ENCODE measurements at regions not wholly inside any gene's neighbourhood (a gene's known extent, or its start where the extent isn't known, plus 50 kb on each side); places are given as distances from the start of the nearest gene placed in this dataset.
"Not testable (repeated sequence)": the region's sequence is repeated elsewhere in the genome, so short reads cannot be mapped to it uniquely, and the experiment has no call there.

GRCh38 chr2:144972676-144973075 lies 452.8 kb upstream of the ZEB2 start:
- no peak overlapping the region for H3K4me3 ChIP-seq
- no peaks in the 10 kb centered on the region for H3K9me3 ChIP-seq
- intact Hi-C loops (cut with DNase I, micrococcal nuclease): no loop called here
- no peak for TF ChIP-seq CTCF (IDR thresholded peaks at IDR 0.05)
- H3K4me1 ChIP-seq (ENCODE audit: low read depth): no peaks in the 10 kb centered on the region
- no peak for ATAC-seq
- DNase-seq: no peak
- no peaks in the 10 kb centered on the region for H3K36me3 ChIP-seq (ENCODE audit: low read depth)

- no peaks in the 10 kb centered on the region for H3K9me3 ChIP-seq
- no peak overlapping the region for H3K4me3 ChIP-seq
- DNase-seq (no peak), ATAC-seq (no peak)
- intact Hi-C loops (cut with DNase I, micrococcal nuclease): no loop called here
- TF ChIP-seq CTCF (IDR thresholded peaks at IDR 0.05): no peak
- no peaks in the 10 kb centered on the region for H3K36me3 ChIP-seq (ENCODE audit: low read depth)
- H3K4me1 ChIP-seq (ENCODE audit: low read depth): no peaks in the 10 kb centered on the region
Measured at GRCh38 chr2:144971786-144972335, 451.9 kb upstream of the ZEB2 start.

GRCh38 chr2:144970410-144970809 lies 450.5 kb upstream of the ZEB2 start:
- H3K4me1 ChIP-seq (ENCODE audit: low read depth); DNase-seq; H3K36me3 ChIP-seq (ENCODE audit: low read depth); intact Hi-C loops (cut with DNase I, micrococcal nuclease); H3K4me3 ChIP-seq; ATAC-seq; H3K9me3 ChIP-seq: not testable (repeated sequence)

GRCh38 chr2:144969564-144969963 lies 449.6 kb upstream of the ZEB2 start:
- intact Hi-C loops (cut with DNase I, micrococcal nuclease): not testable (repeated sequence)

GRCh38 chr2:144967961-144968360 lies 448.0 kb upstream of the ZEB2 start:
- no peak for TF ChIP-seq CTCF (IDR thresholded peaks at IDR 0.05)
- Histone ChIP-seq H3K4me3 (no peak overlapping the region), H3K36me3 (ENCODE audit: low read depth) (no peaks in the 10 kb centered on the region), H3K9me3 (no peaks in the 10 kb centered on the region), H3K4me1 (ENCODE audit: low read depth) (no peaks in the 10 kb centered on the region)
- DNase-seq: no peak
- ATAC-seq: no peak
- intact Hi-C loops (cut with DNase I, micrococcal nuclease): no loop called here

More at GRCh38 chr2:144969564-144969963, 449.6 kb upstream of the ZEB2 start:
- H3K36me3 ChIP-seq (ENCODE audit: low read depth); DNase-seq; ATAC-seq; H3K4me1 ChIP-seq (ENCODE audit: low read depth); H3K9me3 ChIP-seq; H3K4me3 ChIP-seq: not testable (repeated sequence)

- DNase-seq (no peak), ATAC-seq (no peak)
- H3K4me3 ChIP-seq: no peak overlapping the region
- intact Hi-C loops (cut with DNase I, micrococcal nuclease): no loop called here
- no peaks in the 10 kb centered on the region for H3K36me3 ChIP-seq (ENCODE audit: low read depth)
- no peaks in the 10 kb centered on the region for H3K4me1 ChIP-seq (ENCODE audit: low read depth)
- TF ChIP-seq CTCF (IDR thresholded peaks at IDR 0.05): no peak
- no peaks in the 10 kb centered on the region for H3K9me3 ChIP-seq
Measured at GRCh38 chr2:144965172-144965571, 445.3 kb upstream of the ZEB2 start.

- ATAC-seq: no peak
- H3K4me3 ChIP-seq: no peak overlapping the region
- intact Hi-C loops (cut with DNase I, micrococcal nuclease): no loop called here
- no peaks in the 10 kb centered on the region for H3K4me1 ChIP-seq (ENCODE audit: low read depth)
- H3K36me3 ChIP-seq (ENCODE audit: low read depth): no peaks in the 10 kb centered on the region
- TF ChIP-seq CTCF (IDR thresholded peaks at IDR 0.05): no peak
- no peaks in the 10 kb centered on the region for H3K9me3 ChIP-seq
- DNase-seq: no peak
Measured at GRCh38 chr2:144963031-144963430, 443.1 kb upstream of the ZEB2 start.

Measured in mucosa of descending colon (tissue), 3 donors.